ENCODE measurements at regions not wholly inside any gene's neighbourhood (a gene's known extent, or its start where the extent isn't known, plus 50 kb on each side); places are given as distances from the start of the nearest gene placed in this dataset.

- intact Hi-C loops (cut with micrococcal nuclease; ENCODE audit: unreplicated experiment): loop anchor here (1.0 kb wide), 1 partner anchor 212 kb away; no protein-coding TSS in a partner anchor
These were observed 198.0 kb upstream of the MPHOSPH6 start for GRCh38 chr16:82368041-82368440.

More at GRCh38 chr16:82368041-82368440, 198.0 kb upstream of the MPHOSPH6 start:
- H3K36me3 ChIP-seq (replicated peaks in 1 of 2; ENCODE audit: control insufficient read depth in 1 of 2, insufficient read depth in 2 of 2, low read length in 2 of 2): no peaks in the 10 kb centered on the region
- TF ChIP-seq BORCS8-MEF2B (CRISPR knock-in tag; IDR thresholded peaks at IDR 0.05) (no peak), SMC3 (IDR thresholded peaks at IDR 0.05; ENCODE audit: low read length) (peak; percentile 41; the same call in 1 of the 2 replicates), YY1 (IDR thresholded peaks at IDR 0.05; ENCODE audit: insufficient read depth, insufficient replicate concordance, low read depth, low read length) (no peak), ZNF205 (CRISPR knock-in tag; IDR thresholded peaks at IDR 0.05) (no peak), NRL (CRISPR knock-in tag; IDR thresholded peaks at IDR 0.05; ENCODE audit: borderline replicate concordance) (no peak), RAD21 (CRISPR knock-in tag; IDR thresholded peaks at IDR 0.05) (0 out of 2 replicates have a peak, but pooled peaks have one; percentile 22), SIX4 (CRISPR knock-in tag; IDR thresholded peaks at IDR 0.05) (no peak), TBL1XR1 (IDR thresholded peaks at IDR 0.05; ENCODE audit: borderline replicate concordance, low read length, partially characterized antibody) (no peak), HNRNPK (IDR thresholded peaks at IDR 0.05; ENCODE audit: low read depth, low read length, poor library complexity, severe bottlenecking) (no peak), PHF20 (CRISPR knock-in tag; IDR thresholded peaks at IDR 0.05) (no peak), ATF7-NPFF (CRISPR knock-in tag; IDR thresholded peaks at IDR 0.05; ENCODE audit: low read depth) (no peak), SNAI1 (CRISPR knock-in tag; IDR thresholded peaks at IDR 0.05; ENCODE audit: borderline replicate concordance) (no peak), ZNF660 (CRISPR knock-in tag; IDR thresholded peaks at IDR 0.05; ENCODE audit: borderline replicate concordance, low read depth) (no peak), ZBTB37 (CRISPR knock-in tag; IDR thresholded peaks at IDR 0.05) (no peak), SMARCE1 (IDR thresholded peaks at IDR 0.05; ENCODE audit: borderline replicate concordance) (no peak), CTCF (CRISPR knock-in tag; IDR thresholded peaks at IDR 0.05) (peak; percentile 50), STAG1 (CRISPR knock-in tag; IDR thresholded peaks at IDR 0.05) (peak; percentile 51), HDAC2 (CRISPR knock-in tag; IDR thresholded peaks at IDR 0.05) (no peak)
- H4K20me1 ChIP-seq (ENCODE audit: insufficient read depth, low read length): no peaks in the 10 kb centered on the region
- no peaks in the 10 kb centered on the region; a peak in 1 of 5 replicates for H3K27me3 ChIP-seq (ENCODE audit: control insufficient read depth in 1 of 2, insufficient read depth in 2 of 2, low read length in 2 of 2)
- H3K9ac ChIP-seq (ENCODE audit: insufficient read depth, low read depth, low read length): no peak overlapping the region
- DNase-seq (ENCODE audit: low spot score) (peak; percentile 40), ATAC-seq (peak; percentile 94), FAIRE-seq (peak; percentile 64)
- no peaks in the 10 kb centered on the region for H3K79me2 ChIP-seq (ENCODE audit: insufficient read depth, low read length)
- ChIA-PET POLR2A (no interaction called here), CTCF (ENCODE audit: low intra/inter-chr PET ratio, low total read pairs) (interaction anchor here (1.1 kb wide), 1 partner anchor 212 kb away, joined by 3 read pairs; no protein-coding TSS in a partner anchor)
- in situ Hi-C loops (cut with HindIII; ENCODE audit: extremely low pct_ligation_motif_present, low pct_unique_long_range_greater_than_20kb): no loop called here
- no TSS peak for BruUV-seq (replicated peaks)
- no peak overlapping the region for H3K4me2 ChIP-seq (ENCODE audit: low read depth, low read length)
- no peak overlapping the region for H3K4me3 ChIP-seq (replicated peaks in 1 of 3; ENCODE audit: insufficient read depth in 1 of 3, low read depth in 2 of 3, low read length in 3 of 3)
- no peaks in the 10 kb centered on the region for H3K9me3 ChIP-seq (ENCODE audit: low read length)
- no peak overlapping the region for H3K27ac ChIP-seq (ENCODE audit: extremely low read length, insufficient read depth, low read length)
- no peaks in the 10 kb centered on the region for H3K4me1 ChIP-seq (ENCODE audit: insufficient read depth, low read length)
- no peak overlapping the region for H2AFZ ChIP-seq (ENCODE audit: low read length)
